ENCODE measurements at regions not wholly inside any gene's neighbourhood (a gene's known extent, or its start where the extent isn't known, plus 50 kb on each side); places are given as distances from the start of the nearest gene placed in this dataset.

DNA sequence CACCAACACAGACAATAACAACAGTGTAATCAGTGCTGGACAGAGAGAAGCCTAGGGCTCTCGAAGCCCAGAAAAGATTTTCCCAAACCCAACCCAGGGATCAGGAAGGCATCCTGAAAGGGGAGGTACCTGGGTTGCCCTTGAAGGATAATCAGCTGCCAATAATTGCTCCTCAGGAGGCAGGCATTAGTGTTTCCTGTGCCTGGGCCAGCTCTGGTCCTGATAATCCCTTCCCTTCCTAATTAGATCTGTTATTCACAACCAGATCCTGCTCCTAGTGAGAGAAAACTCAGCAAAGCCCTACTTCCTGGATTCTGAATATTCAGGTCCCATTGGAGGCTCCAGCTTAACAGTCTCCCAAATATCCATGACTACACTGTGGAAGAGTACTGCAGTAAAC lies 117.4 kb downstream of the DMRTA2 start:
- no peaks in the 10 kb centered on the region for H3K9me3 Mint-ChIP-seq
- intact Hi-C loops (cut with DNase I, micrococcal nuclease) = no loop called here
- Histone ChIP-seq H3K4me1 (ENCODE audit: insufficient read depth, low read length) (no peaks in the 10 kb centered on the region), H3K9me3 (ENCODE audit: control insufficient read depth in 1 of 2, insufficient read depth in 1 of 2, low read length in 2 of 2) (no peaks in the 10 kb centered on the region), H3K27me3 (ENCODE audit: control insufficient read depth in 1 of 2, insufficient read depth in 2 of 2, low read length in 2 of 2) (peaks cover 3 to 11% of the 10 kb centered on the region in 2 experiments), H3K36me3 (ENCODE audit: insufficient read depth, low read length) (no peaks in the 10 kb centered on the region), H3K27ac (ENCODE audit: low read depth in 1 of 2, low read length in 2 of 2) (no peak overlapping the region), H3K4me3 (ENCODE audit: low read length) (no peak overlapping the region)
- TF ChIP-seq, protein P1, sequence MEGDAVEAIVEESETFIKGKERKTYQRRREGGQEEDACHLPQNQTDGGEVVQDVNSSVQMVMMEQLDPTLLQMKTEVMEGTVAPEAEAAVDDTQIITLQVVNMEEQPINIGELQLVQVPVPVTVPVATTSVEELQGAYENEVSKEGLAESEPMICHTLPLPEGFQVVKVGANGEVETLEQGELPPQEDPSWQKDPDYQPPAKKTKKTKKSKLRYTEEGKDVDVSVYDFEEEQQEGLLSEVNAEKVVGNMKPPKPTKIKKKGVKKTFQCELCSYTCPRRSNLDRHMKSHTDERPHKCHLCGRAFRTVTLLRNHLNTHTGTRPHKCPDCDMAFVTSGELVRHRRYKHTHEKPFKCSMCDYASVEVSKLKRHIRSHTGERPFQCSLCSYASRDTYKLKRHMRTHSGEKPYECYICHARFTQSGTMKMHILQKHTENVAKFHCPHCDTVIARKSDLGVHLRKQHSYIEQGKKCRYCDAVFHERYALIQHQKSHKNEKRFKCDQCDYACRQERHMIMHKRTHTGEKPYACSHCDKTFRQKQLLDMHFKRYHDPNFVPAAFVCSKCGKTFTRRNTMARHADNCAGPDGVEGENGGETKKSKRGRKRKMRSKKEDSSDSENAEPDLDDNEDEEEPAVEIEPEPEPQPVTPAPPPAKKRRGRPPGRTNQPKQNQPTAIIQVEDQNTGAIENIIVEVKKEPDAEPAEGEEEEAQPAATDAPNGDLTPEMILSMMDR (IDR thresholded peaks at IDR 0.05) = no peak
- ChIA-PET CTCF (no interaction called here), POLR2A (no interaction called here)
- no peak overlapping the region for H3K27ac Mint-ChIP-seq
- ATAC-seq (ENCODE audit: poor library complexity) (no peak), DNase-seq (no peak)
- no peak overlapping the region for H3K4me3 Mint-ChIP-seq
- H3K36me3 Mint-ChIP-seq (ENCODE audit: low read depth) = no peaks in the 10 kb centered on the region
- H3K4me1 Mint-ChIP-seq (ENCODE audit: low read depth) = no peaks in the 10 kb centered on the region
- peaks cover 28% of the 10 kb centered on the region for H3K27me3 Mint-ChIP-seq

DNA sequence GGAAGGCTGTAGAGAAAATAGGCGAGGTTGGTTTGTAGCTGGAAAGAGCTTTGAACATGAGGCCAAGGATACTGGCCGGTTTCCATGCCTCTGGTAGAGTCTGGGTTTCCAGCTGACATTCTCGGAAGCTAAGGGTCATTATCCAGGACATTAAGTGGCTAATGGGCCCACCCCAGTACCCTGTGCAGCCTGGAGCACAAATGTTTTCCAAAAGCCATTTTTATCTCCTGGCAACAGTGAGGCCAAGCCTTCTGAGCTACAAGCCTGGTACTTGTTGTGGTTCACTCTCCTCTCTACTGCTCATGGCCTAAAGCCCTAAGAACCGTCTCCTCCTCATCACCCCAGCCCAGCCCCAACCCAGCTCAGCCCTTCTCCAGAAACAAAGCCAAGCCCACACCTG lies 122.9 kb downstream of the DMRTA2 start:
- H3K4me1 ChIP-seq (ENCODE audit: insufficient read depth, low read length) = no peaks in the 10 kb centered on the region
- no peaks in the 10 kb centered on the region for H3K36me3 ChIP-seq (ENCODE audit: insufficient read depth, low read length)
- Mint-ChIP-seq H3K36me3 (ENCODE audit: low read depth) (no peaks in the 10 kb centered on the region), H3K4me1 (ENCODE audit: low read depth) (no peaks in the 10 kb centered on the region), H3K4me3 (no peak overlapping the region), H3K9me3 (no peaks in the 10 kb centered on the region), H3K27me3 (no peaks in the 10 kb centered on the region), H3K27ac (no peak overlapping the region)
- intact Hi-C loops (cut with DNase I, micrococcal nuclease) = no loop called here
- DNase-seq (no peak), ATAC-seq (ENCODE audit: poor library complexity) (no peak)
- no peaks in the 10 kb centered on the region for H3K9me3 ChIP-seq (ENCODE audit: control insufficient read depth in 1 of 2, insufficient read depth in 1 of 2, low read length in 2 of 2)
- no peaks in the 10 kb centered on the region for H3K27me3 ChIP-seq (ENCODE audit: control insufficient read depth in 1 of 2, insufficient read depth in 2 of 2, low read length in 2 of 2)
- POLR2A ChIA-PET = no interaction called here
- CTCF ChIA-PET = no interaction called here
- TF ChIP-seq, protein P1 (IDR thresholded peaks at IDR 0.05) = no peak
- H3K27ac ChIP-seq (ENCODE audit: low read depth in 1 of 2, low read length in 2 of 2) = no peak overlapping the region
- no peak overlapping the region for H3K4me3 ChIP-seq (ENCODE audit: low read length)

GRCh38 chr1:50295566-50295965 lies 127.7 kb downstream of the DMRTA2 start:
- Mint-ChIP-seq H3K4me3 (no peak overlapping the region), H3K4me1 (ENCODE audit: low read depth) (no peaks in the 10 kb centered on the region), H3K36me3 (ENCODE audit: low read depth) (no peaks in the 10 kb centered on the region), H3K27me3 (peaks cover 3% of the 10 kb centered on the region), H3K9me3 (no peaks in the 10 kb centered on the region), H3K27ac (no peak overlapping the region)
- ATAC-seq (ENCODE audit: poor library complexity) = no peak
- Histone ChIP-seq H3K4me1 (ENCODE audit: insufficient read depth, low read length) (no peaks in the 10 kb centered on the region), H3K27me3 (ENCODE audit: control insufficient read depth in 1 of 2, insufficient read depth in 2 of 2, low read length in 2 of 2) (no peaks in the 10 kb centered on the region), H3K4me3 (ENCODE audit: low read length) (no peak overlapping the region), H3K36me3 (ENCODE audit: insufficient read depth, low read length) (no peaks in the 10 kb centered on the region), H3K9me3 (ENCODE audit: control insufficient read depth in 1 of 2, insufficient read depth in 1 of 2, low read length in 2 of 2) (peaks cover 0 to 10% of the 10 kb centered on the region in 2 experiments), H3K27ac (ENCODE audit: low read depth in 1 of 2, low read length in 2 of 2) (no peak overlapping the region)
- POLR2A ChIA-PET = no interaction called here
- DNase-seq = no peak
- CTCF ChIA-PET = no interaction called here
- intact Hi-C loops (cut with DNase I, micrococcal nuclease) = no loop called here
- TF ChIP-seq, protein P1 (IDR thresholded peaks at IDR 0.05) = no peak

Measured in CD4-positive, alpha-beta T cell (primary cell).